ENCODE measurements at regions not wholly inside any gene's neighbourhood (a gene's known extent, or its start where the extent isn't known, plus 50 kb on each side); places are given as distances from the start of the nearest gene placed in this dataset.
"Not testable (repeated sequence)": the region's sequence is repeated elsewhere in the genome, so short reads cannot be mapped to it uniquely, and the experiment has no call there.

- ChIA-PET RAD21 (ENCODE audit: low non-redundant PET in 1 of 2, low total read pairs in 2 of 2, uncharacterized antibody in 2 of 2, unreplicated experiment in 2 of 2) (no interaction called here), POLR2A (no interaction called here), CTCF (no interaction called here)
- Histone ChIP-seq H3K9me3 (ENCODE audit: control insufficient read depth in 1 of 2, insufficient read depth in 1 of 2, low read depth in 1 of 2, low read length in 2 of 2) (no peaks in the 10 kb centered on the region), H3K36me3 (ENCODE audit: control insufficient read depth in 1 of 2, insufficient read depth in 2 of 2, low read length in 2 of 2) (no peaks in the 10 kb centered on the region), H3K9me2 (ENCODE audit: insufficient read depth) (no peaks in the 10 kb centered on the region), H2AFZ (ENCODE audit: low read depth, low read length, poor library complexity, severe bottlenecking) (no peak overlapping the region), H3K4me3 (replicated peaks in 1 of 2; ENCODE audit: low read depth in 1 of 2, low read length in 2 of 2) (no peak overlapping the region), H3K27ac (ENCODE audit: low read depth, low read length) (no peak overlapping the region), H3K4me1 (ENCODE audit: control insufficient read depth in 1 of 2, insufficient read depth in 2 of 2, low read length in 2 of 2) (no peaks in the 10 kb centered on the region), H3K9ac (ENCODE audit: low read length) (no peak overlapping the region), H3K4me2 (ENCODE audit: low read length) (no peak overlapping the region), H3K79me2 (ENCODE audit: insufficient read depth, low read length) (no peaks in the 10 kb centered on the region), H3K27me3 (ENCODE audit: insufficient read depth, low read length) (no peaks in the 10 kb centered on the region), H4K20me1 (ENCODE audit: insufficient read depth) (no peaks in the 10 kb centered on the region)
- DNase-seq (ENCODE audit: low read depth, low spot score): no peak
- BruUV-seq (replicated peaks): no TSS peak
- intact Hi-C loops (cut with micrococcal nuclease): no loop called here
- ATAC-seq: no peak
- TF ChIP-seq ZFX (IDR thresholded peaks at IDR 0.05) (no peak), EZH2phosphoT487 (IDR thresholded peaks at IDR 0.05; ENCODE audit: borderline replicate concordance) (no peak), FOSL1 (IDR thresholded peaks at IDR 0.05; ENCODE audit: low read depth) (no peak), CEBPB (IDR thresholded peaks at IDR 0.05; ENCODE audit: low read depth) (no peak), SP1 (IDR thresholded peaks at IDR 0.05; ENCODE audit: low read depth) (no peak), REST (IDR thresholded peaks at IDR 0.05; ENCODE audit: low read depth) (no peak), CBX3 (IDR thresholded peaks at IDR 0.05; ENCODE audit: low read depth) (no peak), RAD21 (IDR thresholded peaks at IDR 0.05; ENCODE audit: low read depth) (no peak), YY1 (IDR thresholded peaks at IDR 0.05; ENCODE audit: extremely low read depth, insufficient replicate concordance, low read depth, low read length) (no peak), JUND (IDR thresholded peaks at IDR 0.05) (no peak), ZBTB33 (IDR thresholded peaks at IDR 0.05; ENCODE audit: extremely low read depth, insufficient replicate concordance, low read length) (no peak), ELF1 (IDR thresholded peaks at IDR 0.05; ENCODE audit: borderline replicate concordance, low read depth) (no peak), ZNF274 (IDR thresholded peaks at IDR 0.05; ENCODE audit: low read depth, low read length) (no peak), MAX (IDR thresholded peaks at IDR 0.05) (no peak), POLR2A (IDR thresholded peaks at IDR 0.05; ENCODE audit: borderline replicate concordance, extremely low read depth, insufficient read depth, insufficient read length) (no peak), TCF7L2 (IDR thresholded peaks at IDR 0.05; ENCODE audit: borderline replicate concordance, extremely low read depth, insufficient read depth, insufficient read length) (no peak), EGR1 (IDR thresholded peaks at IDR 0.05; ENCODE audit: low read depth) (no peak), EZH2 (IDR thresholded peaks at IDR 0.05) (no peak), SIN3A (IDR thresholded peaks at IDR 0.05; ENCODE audit: low read depth) (no peak), POLR2AphosphoS5 (IDR thresholded peaks at IDR 0.05; ENCODE audit: low read depth, low read length) (no peak)
These were observed 179.4 kb upstream of the NUDT12 start for GRCh38 chr5:103741984-103742383.

GRCh38 chr5:103736343-103736742, 173.8 kb upstream of the NUDT12 start:
- intact Hi-C loops (cut with micrococcal nuclease); H3K9me3 ChIP-seq (ENCODE audit: control insufficient read depth in 1 of 2, insufficient read depth in 1 of 2, low read depth in 1 of 2, low read length in 2 of 2); H3K36me3 ChIP-seq (ENCODE audit: control insufficient read depth in 1 of 2, insufficient read depth in 2 of 2, low read length in 2 of 2); RAD21 ChIA-PET (ENCODE audit: low non-redundant PET in 1 of 2, low total read pairs in 2 of 2, uncharacterized antibody in 2 of 2, unreplicated experiment in 2 of 2); BruUV-seq (replicated peaks); H2AFZ ChIP-seq (ENCODE audit: low read depth, low read length, poor library complexity, severe bottlenecking); H4K20me1 ChIP-seq (ENCODE audit: insufficient read depth); POLR2A ChIA-PET; H3K79me2 ChIP-seq (ENCODE audit: insufficient read depth, low read length); H3K4me3 ChIP-seq (replicated peaks in 1 of 2; ENCODE audit: low read depth in 1 of 2, low read length in 2 of 2); H3K27ac ChIP-seq (ENCODE audit: low read depth, low read length); ATAC-seq; CTCF ChIA-PET; H3K9me2 ChIP-seq (ENCODE audit: insufficient read depth); DNase-seq (ENCODE audit: low read depth, low spot score); H3K27me3 ChIP-seq (ENCODE audit: insufficient read depth, low read length); H3K9ac ChIP-seq (ENCODE audit: low read length); H3K4me2 ChIP-seq (ENCODE audit: low read length); H3K4me1 ChIP-seq (ENCODE audit: control insufficient read depth in 1 of 2, insufficient read depth in 2 of 2, low read length in 2 of 2): not testable (repeated sequence)

Measured in HCT116 (cell line).